Smooth muscle cell (in vitro differentiated cells): ENCODE measurements at regions not wholly inside any gene's neighbourhood (a gene's known extent, or its start where the extent isn't known, plus 50 kb on each side); places are given as distances from the start of the nearest gene placed in this dataset.

Source experiments
- DNase-seq: peaks from one replicate; lab custom pipeline; 2025; ENCODE audit not compliant: unreplicated experiment; lab: John Stamatoyannopoulos, UW
- H2AFZ ChIP-seq: fragments of 200-600 bp; sonication (generic); 2 replicates; pipeline ENCODE4 v1.6.0; 2016; ENCODE audit warnings: antibody characterized with exemption, low read depth, mild to moderate bottlenecking
- H3F3A ChIP-seq: fragments of 200-600 bp; sonication (generic); 2 replicates; pipeline ENCODE4 v1.6.0; 2017; ENCODE audit warnings: antibody characterized with exemption, low read depth
- H3K27ac ChIP-seq: fragments of 200-600 bp; sonication (generic); 2 replicates; pipeline ENCODE4 v1.5.1; 2016; ENCODE audit warnings: low read depth, mild to moderate bottlenecking
- H3K27me3 ChIP-seq: fragments of 200-600 bp; sonication (generic); 2 replicates; pipeline ENCODE4 v1.6.1; 2016; ENCODE audit warnings: low read depth, mild to moderate bottlenecking
- H3K36me3 ChIP-seq: fragments of 200-600 bp; sonication (generic); 2 replicates; pipeline ENCODE4 v1.5.1; 2016; ENCODE audit warnings: low read depth
- H3K4me1 ChIP-seq: fragments of 200-600 bp; sonication (generic); 2 replicates; pipeline ENCODE4 v1.5.1; 2016; ENCODE audit warnings: low read depth
- H3K4me2 ChIP-seq: fragments of 200-600 bp; sonication (generic); 2 replicates; pipeline ENCODE4 v1.6.0; 2016; ENCODE audit warnings: mild to moderate bottlenecking
- H3K4me3 ChIP-seq: fragments of 200-600 bp; sonication (generic); 2 replicates; pipeline ENCODE4 v1.5.1; 2016; ENCODE audit warnings: mild to moderate bottlenecking
- H3K79me2 ChIP-seq: fragments of 200-600 bp; sonication (generic); 2 replicates; pipeline ENCODE4 v1.6.0; 2016; ENCODE audit warnings: low read depth, mild to moderate bottlenecking
- H3K9ac ChIP-seq: fragments of 200-600 bp; sonication (generic); 2 replicates; pipeline ENCODE4 v1.6.0; 2016; ENCODE audit warnings: low read depth
- H3K9me3 ChIP-seq: fragments of 200-600 bp; sonication (generic); replicated peaks from 2 replicates; pipeline ENCODE4 v1.5.1; 2016; ENCODE audit warnings: low read depth
- H4K20me1 ChIP-seq: fragments of 200-600 bp; sonication (generic); 2 replicates; pipeline ENCODE4 v1.6.0; 2016; ENCODE audit warnings: low read depth
- WGBS: methylation state at CpG from one replicate; pipeline ENCODE4 v1.1.7; 2016; ENCODE audit warnings: low lambda C conversion rate; 5-methylcytosine and 5-hydroxymethylcytosine counted together
- TF ChIP-seq, protein P1 (sequence below): fragments of 200-600 bp; sonication (generic); IDR thresholded peaks from 2 replicates; pipeline ENCODE4 v1.5.1; 2017; ENCODE audit warnings: borderline replicate concordance, mild to moderate bottlenecking, antibody characterized with exemption; ENCODE audit not compliant: insufficient read depth, poor library complexity, severe bottlenecking

DNA sequence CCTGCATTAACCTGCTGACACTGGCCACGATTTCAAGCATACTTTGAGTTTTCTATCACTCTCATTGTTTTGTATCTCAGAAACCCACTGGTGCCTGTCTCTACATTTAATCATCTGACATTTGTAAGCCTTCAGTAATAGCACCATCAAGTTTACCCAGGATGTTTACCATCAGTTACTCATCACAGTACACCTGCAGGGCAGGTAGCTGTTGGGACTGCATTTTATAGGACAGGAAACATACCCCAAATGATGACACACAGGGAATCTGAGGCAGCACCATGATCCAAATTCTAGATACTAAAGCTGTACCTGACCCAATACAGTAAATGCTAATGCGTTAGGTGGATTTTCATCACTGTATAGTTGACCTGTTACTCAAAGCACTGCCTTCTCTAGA, 114.2 kb downstream of the FEM1C start:
- TF ChIP-seq, protein P1, sequence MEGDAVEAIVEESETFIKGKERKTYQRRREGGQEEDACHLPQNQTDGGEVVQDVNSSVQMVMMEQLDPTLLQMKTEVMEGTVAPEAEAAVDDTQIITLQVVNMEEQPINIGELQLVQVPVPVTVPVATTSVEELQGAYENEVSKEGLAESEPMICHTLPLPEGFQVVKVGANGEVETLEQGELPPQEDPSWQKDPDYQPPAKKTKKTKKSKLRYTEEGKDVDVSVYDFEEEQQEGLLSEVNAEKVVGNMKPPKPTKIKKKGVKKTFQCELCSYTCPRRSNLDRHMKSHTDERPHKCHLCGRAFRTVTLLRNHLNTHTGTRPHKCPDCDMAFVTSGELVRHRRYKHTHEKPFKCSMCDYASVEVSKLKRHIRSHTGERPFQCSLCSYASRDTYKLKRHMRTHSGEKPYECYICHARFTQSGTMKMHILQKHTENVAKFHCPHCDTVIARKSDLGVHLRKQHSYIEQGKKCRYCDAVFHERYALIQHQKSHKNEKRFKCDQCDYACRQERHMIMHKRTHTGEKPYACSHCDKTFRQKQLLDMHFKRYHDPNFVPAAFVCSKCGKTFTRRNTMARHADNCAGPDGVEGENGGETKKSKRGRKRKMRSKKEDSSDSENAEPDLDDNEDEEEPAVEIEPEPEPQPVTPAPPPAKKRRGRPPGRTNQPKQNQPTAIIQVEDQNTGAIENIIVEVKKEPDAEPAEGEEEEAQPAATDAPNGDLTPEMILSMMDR, result no peak
- WGBS, result 88% methylated on average over 2 of the region's 2 CpGs
- H4K20me1 ChIP-seq, result no peaks in the 10 kb centered on the region
- H3K79me2 ChIP-seq, result no peaks in the 10 kb centered on the region
- no peak for DNase-seq
- H3K36me3 ChIP-seq, result no peaks in the 10 kb centered on the region
- H3K4me2 ChIP-seq, result no peak overlapping the region
- no peak overlapping the region for H3K4me3 ChIP-seq
- no peaks in the 10 kb centered on the region for H3K4me1 ChIP-seq
- H3K27ac ChIP-seq, result no peak overlapping the region
- no peaks in the 10 kb centered on the region for H3F3A ChIP-seq
- H3K9me3 ChIP-seq, result no peaks in the 10 kb centered on the region
- H2AFZ ChIP-seq, result no peak overlapping the region
- no peak overlapping the region for H3K9ac ChIP-seq
- no peaks in the 10 kb centered on the region for H3K27me3 ChIP-seq

DNA sequence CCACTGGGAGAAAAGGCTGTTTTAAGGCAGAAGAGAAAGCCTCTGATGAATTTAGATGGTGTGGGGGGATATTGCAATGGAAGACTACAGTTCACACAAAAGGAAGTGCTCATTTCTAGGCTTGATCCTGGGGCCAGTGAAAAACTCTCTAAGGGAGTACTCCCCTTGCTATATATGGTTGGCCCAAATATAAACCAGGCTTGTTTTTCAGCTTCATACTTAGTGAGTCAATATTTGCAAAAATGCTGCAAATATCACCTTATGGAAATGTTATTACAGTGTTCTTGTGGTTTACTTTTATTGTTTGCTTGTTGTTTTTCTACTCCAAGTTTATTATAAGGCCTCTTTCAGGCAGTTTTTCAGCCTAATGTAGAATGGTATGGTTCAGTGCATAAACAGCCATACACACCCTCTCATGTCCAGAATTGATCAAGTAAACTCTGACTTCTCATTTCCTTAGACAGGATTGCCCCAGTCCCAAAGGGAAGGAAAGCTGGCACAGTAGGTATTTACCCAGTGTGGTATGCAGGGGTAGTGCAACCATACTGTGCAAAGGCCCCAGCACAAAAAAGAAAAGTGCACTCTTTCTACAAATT, 115.1 kb downstream of the FEM1C start:
- Histone ChIP-seq H3K9ac (no peak overlapping the region), H3K4me1 (no peaks in the 10 kb centered on the region), H3K27ac (no peak overlapping the region), H3F3A (no peaks in the 10 kb centered on the region), H3K27me3 (no peaks in the 10 kb centered on the region), H3K36me3 (no peaks in the 10 kb centered on the region), H3K9me3 (no peaks in the 10 kb centered on the region), H3K79me2 (no peaks in the 10 kb centered on the region), H3K4me2 (no peak overlapping the region), H3K4me3 (no peak overlapping the region), H4K20me1 (no peaks in the 10 kb centered on the region), H2AFZ (no peak overlapping the region)
- TF ChIP-seq, protein P1, result no peak
- no peak for DNase-seq

DNA sequence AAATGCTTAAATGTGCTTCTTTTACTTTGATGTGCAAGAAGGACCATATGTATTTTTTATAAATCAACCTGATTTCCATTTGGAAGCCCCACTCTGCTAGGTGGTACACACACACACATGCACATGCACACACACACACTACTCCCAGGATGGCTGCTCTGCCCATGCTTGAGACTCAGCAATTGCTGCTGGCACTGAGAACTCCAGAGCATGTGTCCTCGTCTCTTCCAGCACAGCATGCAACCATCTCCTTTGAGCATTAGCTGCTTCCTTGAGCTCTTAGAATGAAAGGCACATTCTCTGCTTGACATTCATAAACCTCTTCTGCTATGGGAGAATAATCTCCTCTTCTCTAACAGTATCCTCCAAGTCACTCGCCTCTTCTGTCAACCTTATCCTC, 115.9 kb downstream of the FEM1C start:
- no peak overlapping the region for H3K4me2 ChIP-seq
- no peaks in the 10 kb centered on the region for H3K79me2 ChIP-seq
- DNase-seq, result no peak
- H2AFZ ChIP-seq, result no peak overlapping the region
- no peaks in the 10 kb centered on the region for H4K20me1 ChIP-seq
- TF ChIP-seq, protein P1, result no peak
- H3K27ac ChIP-seq, result no peak overlapping the region
- H3K4me3 ChIP-seq, result no peak overlapping the region
- H3K4me1 ChIP-seq, result no peaks in the 10 kb centered on the region
- 82% methylated on average over 2 of the region's 2 CpGs for WGBS
- no peaks in the 10 kb centered on the region for H3F3A ChIP-seq
- no peaks in the 10 kb centered on the region for H3K36me3 ChIP-seq
- no peaks in the 10 kb centered on the region for H3K27me3 ChIP-seq
- no peaks in the 10 kb centered on the region for H3K9me3 ChIP-seq
- no peak overlapping the region for H3K9ac ChIP-seq

DNA sequence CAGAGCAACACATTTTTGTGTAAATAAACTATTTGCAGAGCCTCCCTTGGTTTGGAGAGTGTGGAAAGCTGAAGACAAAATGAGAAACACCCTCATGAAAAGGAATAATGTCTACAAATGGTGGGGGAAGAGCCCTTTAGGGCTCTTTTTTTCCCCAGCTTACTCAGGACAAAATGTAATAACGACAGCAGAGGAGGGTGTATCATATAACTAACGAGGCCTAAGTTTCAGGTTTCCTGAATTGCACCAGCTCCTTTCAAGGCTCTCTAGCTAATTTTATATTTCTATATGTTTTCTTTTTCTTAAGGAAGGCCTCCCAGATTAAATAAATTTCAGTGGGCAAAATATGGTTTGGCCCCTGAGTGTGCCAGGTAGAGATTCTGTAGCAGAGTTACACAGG, 116.3 kb downstream of the FEM1C start:
- WGBS, result 91% methylated on average over 2 of the region's 2 CpGs
- Histone ChIP-seq H3K36me3 (no peaks in the 10 kb centered on the region), H3F3A (no peaks in the 10 kb centered on the region), H3K27me3 (no peaks in the 10 kb centered on the region), H2AFZ (no peak overlapping the region), H3K4me3 (no peak overlapping the region), H3K79me2 (no peaks in the 10 kb centered on the region), H3K27ac (no peak overlapping the region), H3K4me2 (no peak overlapping the region), H3K4me1 (peaks cover 4% of the 10 kb centered on the region), H3K9me3 (no peaks in the 10 kb centered on the region), H3K9ac (no peak overlapping the region), H4K20me1 (no peaks in the 10 kb centered on the region)
- DNase-seq, result no peak
- TF ChIP-seq, protein P1, result no peak
